NCI-H2227 treated with DMSO at 0.1 percent for 48 hours (cell line): ENCODE measurements at regions not wholly inside any gene's neighbourhood (a gene's known extent, or its start where the extent isn't known, plus 50 kb on each side); places are given as distances from the start of the nearest gene placed in this dataset.

ENCODE experiments used
- DNase-seq: peaks from one replicate; lab custom pipeline; 2025; lab: John Stamatoyannopoulos, UW

GRCh38 chr4:122305853-122306252 is 73.0 kb upstream of the ADAD1 start:
- DNase-seq = no peak

- DNase-seq = no peak
These were observed 68.7 kb upstream of the ADAD1 start for GRCh38 chr4:122309988-122310626.

GRCh38 chr4:122313006-122313646 is 65.7 kb upstream of the ADAD1 start:
- DNase-seq = no peak

- DNase-seq = no peak
These were observed 51.9 kb upstream of the ADAD1 start for GRCh38 chr4:122326908-122327307.

GRCh38 chr4:122328893-122329292 is 49.9 kb upstream of the ADAD1 start:
- no peak for DNase-seq
